Left ventricle myocardium inferior (tissue), 1 donor: ENCODE measurements at regions not wholly inside any gene's neighbourhood (a gene's known extent, or its start where the extent isn't known, plus 50 kb on each side); places are given as distances from the start of the nearest gene placed in this dataset.
A peak's percentile ranks its signal among the peaks of the same experiment; 100 is the strongest.

Experiments
- DNase-seq: peaks from one replicate; pipeline ENCODE4 v3.0.0-alpha.2; 2020
- H3K27ac ChIP-seq: fragments of 200-600 bp; replicated peaks from 2 replicates; pipeline ENCODE4 v1.8.0; 2021
- H3K27me3 ChIP-seq: fragments of 200-600 bp; 2 replicates; pipeline ENCODE4 v1.8.0; 2021; ENCODE audit warnings: low read depth
- H3K36me3 ChIP-seq: fragments of 200-600 bp; 2 replicates; pipeline ENCODE4 v1.8.0; 2021
- H3K4me1 ChIP-seq: fragments of 200-600 bp; 2 replicates; pipeline ENCODE4 v1.8.0; 2021
- H3K4me3 ChIP-seq: fragments of 200-600 bp; 2 replicates; pipeline ENCODE4 v1.8.0; 2021; ENCODE audit warnings: mild to moderate bottlenecking, moderate library complexity
- H3K9me3 ChIP-seq: fragments of 200-600 bp; replicated peaks from 2 replicates; pipeline ENCODE4 v1.8.0; 2021
- intact Hi-C: fragments of 100-400 bp; cut with micrococcal nuclease; formaldehyde crosslinking; loops from one replicate; pipeline ENCODE4 v1.11.0; 2022
- TF ChIP-seq, protein P1 (sequence below): fragments of 200-600 bp; IDR thresholded peaks from 2 replicates; pipeline ENCODE4 v1.8.0; 2021; ENCODE audit warnings: antibody characterized with exemption, mild to moderate bottlenecking, borderline replicate concordance
- donor health status: DM: no; HTN: yes; CAD: no; lungs with severe emphysema.

DNA sequence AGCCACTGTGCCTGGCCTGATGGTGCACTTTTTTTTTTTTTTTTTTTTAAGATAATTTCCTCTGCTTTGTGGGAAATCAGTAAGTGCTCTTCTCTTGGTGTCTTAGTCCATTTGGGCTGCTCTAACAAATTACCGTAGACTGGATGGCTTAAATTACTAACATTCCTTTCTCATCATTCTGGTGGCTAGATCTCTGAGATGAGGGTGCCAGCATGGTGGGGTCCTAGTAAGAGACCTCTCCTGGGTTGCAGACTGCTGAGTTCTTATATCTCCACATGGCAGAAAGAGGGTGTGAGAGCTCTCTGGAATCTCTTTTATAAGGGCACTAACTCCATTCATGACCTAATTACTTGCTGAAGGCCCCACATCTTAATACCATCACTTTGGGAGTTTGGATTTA lies 133.9 kb upstream of the ANKRD55 start:
- TF ChIP-seq, protein P1, sequence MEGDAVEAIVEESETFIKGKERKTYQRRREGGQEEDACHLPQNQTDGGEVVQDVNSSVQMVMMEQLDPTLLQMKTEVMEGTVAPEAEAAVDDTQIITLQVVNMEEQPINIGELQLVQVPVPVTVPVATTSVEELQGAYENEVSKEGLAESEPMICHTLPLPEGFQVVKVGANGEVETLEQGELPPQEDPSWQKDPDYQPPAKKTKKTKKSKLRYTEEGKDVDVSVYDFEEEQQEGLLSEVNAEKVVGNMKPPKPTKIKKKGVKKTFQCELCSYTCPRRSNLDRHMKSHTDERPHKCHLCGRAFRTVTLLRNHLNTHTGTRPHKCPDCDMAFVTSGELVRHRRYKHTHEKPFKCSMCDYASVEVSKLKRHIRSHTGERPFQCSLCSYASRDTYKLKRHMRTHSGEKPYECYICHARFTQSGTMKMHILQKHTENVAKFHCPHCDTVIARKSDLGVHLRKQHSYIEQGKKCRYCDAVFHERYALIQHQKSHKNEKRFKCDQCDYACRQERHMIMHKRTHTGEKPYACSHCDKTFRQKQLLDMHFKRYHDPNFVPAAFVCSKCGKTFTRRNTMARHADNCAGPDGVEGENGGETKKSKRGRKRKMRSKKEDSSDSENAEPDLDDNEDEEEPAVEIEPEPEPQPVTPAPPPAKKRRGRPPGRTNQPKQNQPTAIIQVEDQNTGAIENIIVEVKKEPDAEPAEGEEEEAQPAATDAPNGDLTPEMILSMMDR = no peak
- no peaks in the 10 kb centered on the region for H3K9me3 ChIP-seq
- DNase-seq = no peak
- H3K4me1 ChIP-seq = no peaks in the 10 kb centered on the region
- intact Hi-C loops = no loop called here
- no peaks in the 10 kb centered on the region for H3K36me3 ChIP-seq
- H3K27me3 ChIP-seq = no peaks in the 10 kb centered on the region
- H3K27ac ChIP-seq = no peak overlapping the region
- H3K4me3 ChIP-seq = no peak overlapping the region

DNA sequence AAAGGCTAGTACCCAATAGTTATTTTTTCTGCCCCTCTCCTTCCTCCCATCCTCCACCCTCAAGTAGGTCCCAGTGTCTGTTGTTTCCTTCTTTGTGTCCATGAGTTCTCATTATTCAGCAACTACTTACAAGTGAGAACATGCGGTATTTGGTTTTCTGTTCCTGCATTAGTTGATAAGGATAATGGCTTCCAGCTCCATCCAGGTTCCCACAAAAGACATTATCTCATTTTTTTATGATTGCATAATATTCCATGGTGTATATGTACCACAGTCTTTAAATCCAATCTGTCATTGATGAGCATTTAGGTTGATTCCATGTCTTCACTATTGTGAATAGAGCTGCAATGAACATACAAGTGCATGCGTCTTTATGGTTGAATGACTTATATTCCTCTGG lies 128.3 kb upstream of the ANKRD55 start:
- TF ChIP-seq, protein P1 = no peak
- Histone ChIP-seq H3K36me3 (no peaks in the 10 kb centered on the region), H3K9me3 (no peaks in the 10 kb centered on the region), H3K4me3 (no peak overlapping the region), H3K4me1 (peaks cover 26% of the 10 kb centered on the region), H3K27me3 (no peaks in the 10 kb centered on the region), H3K27ac (no peak overlapping the region)
- intact Hi-C loops = no loop called here
- no peak for DNase-seq

DNA sequence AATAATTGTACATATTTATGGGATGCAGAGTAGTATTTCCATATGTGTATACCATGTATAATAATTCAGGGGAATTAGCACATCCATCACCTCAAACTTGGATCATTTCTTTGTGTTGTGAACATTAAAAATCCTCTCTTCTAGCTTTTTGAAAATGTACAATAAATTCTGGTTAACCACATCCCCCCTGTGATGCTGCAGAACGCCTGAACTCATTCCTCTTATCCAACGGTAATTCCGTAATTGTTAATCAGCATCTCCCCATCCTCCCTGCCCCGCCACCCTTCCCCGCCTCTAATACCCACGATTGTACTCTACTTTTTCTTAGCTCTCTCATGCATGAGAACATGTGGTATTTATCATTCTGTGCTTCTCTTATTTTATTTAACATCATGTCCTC lies 127.7 kb upstream of the ANKRD55 start:
- Histone ChIP-seq H3K27ac (no peak overlapping the region), H3K27me3 (no peaks in the 10 kb centered on the region), H3K36me3 (no peaks in the 10 kb centered on the region), H3K4me1 (peaks cover 31% of the 10 kb centered on the region), H3K9me3 (no peaks in the 10 kb centered on the region), H3K4me3 (no peak overlapping the region)
- intact Hi-C loops = no loop called here
- no peak for DNase-seq
- TF ChIP-seq, protein P1 = no peak

DNA sequence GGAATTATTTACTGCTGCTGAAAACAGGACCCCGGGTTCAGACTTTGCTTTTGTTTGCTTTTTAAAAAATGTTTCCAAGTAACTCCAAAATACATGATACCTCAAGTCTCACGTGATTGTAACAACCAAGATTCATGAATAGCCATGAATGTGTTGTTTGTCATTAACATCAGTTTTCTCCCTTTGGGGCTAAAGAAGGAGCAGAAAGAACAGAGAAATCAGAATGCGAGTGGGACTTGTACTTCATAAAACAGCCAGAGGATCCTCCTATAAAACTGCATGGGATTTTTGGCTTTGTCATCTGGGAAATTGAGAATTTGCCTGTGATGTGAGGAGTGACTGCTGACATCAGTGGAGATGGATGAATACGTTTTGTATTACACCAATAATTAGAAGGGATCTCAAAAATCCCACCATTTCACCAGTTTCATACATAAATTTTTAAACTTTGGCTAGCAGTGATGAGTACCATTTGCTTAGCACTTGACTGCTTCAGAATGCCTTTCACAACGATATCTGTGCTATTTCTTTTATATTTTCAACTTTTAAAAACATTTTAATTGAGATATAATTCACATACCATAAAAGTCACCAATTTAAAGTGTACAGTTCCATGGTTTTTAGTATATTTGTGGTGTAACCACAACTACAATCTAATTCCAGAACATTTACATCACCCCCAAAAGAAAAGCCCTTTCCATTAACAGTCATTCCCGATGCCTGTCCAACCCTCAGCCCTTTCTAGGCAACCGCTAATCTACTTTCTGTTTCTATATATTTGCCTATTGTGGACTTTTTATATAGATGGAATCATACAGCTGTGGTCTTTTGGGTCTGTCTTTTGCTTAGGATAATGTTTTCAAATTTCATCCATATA lies 126.9 kb upstream of the ANKRD55 start:
- Histone ChIP-seq H3K4me1 (peaks cover 31% of the 10 kb centered on the region), H3K9me3 (no peaks in the 10 kb centered on the region), H3K4me3 (no peak overlapping the region), H3K27ac (peak overlapping the region; percentile 48), H3K36me3 (no peaks in the 10 kb centered on the region), H3K27me3 (no peaks in the 10 kb centered on the region)
- TF ChIP-seq, protein P1 = no peak
- DNase-seq = no peak
- intact Hi-C loops = no loop called here

DNA sequence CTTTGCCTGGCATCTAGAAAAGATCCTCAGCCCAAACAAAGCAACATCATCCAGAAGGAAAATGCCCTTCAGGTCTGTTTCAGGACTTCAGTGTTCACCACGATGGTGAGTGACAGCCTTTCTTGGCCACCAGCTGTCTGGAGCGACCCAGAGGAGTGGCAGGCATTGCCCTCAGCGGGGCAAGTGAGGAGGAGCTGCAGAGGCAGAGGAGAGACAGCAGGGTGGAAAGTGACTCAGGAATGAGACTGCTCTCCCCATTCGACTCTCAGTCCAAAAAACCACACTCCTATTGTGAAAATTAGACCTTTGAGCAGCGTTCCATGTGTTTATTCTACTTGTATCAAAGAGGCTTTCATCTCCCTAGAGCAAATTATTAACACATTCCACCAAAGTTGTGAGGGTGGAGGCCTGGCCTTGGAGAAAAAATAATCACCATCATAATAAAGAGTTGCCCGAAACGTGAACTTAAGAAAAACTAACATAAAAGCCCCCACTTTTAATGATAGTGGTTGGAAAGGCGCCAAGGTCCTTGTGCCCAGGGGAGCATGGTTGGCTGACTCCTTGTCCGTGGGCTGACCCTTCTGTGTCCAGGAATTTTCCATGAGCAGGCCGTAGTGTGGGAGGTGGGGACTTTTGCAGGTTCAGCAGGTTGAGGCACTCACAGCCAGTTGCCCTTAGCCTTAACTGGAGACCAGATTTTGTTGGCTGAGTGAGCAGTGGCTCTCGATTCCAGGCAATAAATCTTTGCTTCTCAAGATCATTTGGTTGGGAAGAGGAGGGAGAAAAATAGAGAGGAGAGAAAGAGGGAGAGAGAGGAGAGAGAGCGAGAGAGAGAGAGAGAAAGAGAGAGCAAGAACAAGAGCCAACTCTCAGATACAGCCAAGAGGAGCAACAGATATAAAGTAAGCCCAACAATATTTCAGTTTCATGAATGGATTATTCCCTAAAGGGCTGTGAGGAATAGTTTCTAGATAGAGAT lies 125.9 kb upstream of the ANKRD55 start:
- Histone ChIP-seq H3K27ac (peak overlapping the region; percentile 48), H3K36me3 (no peaks in the 10 kb centered on the region), H3K9me3 (no peaks in the 10 kb centered on the region), H3K27me3 (no peaks in the 10 kb centered on the region), H3K4me1 (peaks cover 31% of the 10 kb centered on the region), H3K4me3 (no peak overlapping the region)
- TF ChIP-seq, protein P1 = no peak
- no peak for DNase-seq
- intact Hi-C loops = no loop called here
